ENCODE measurements at regions not wholly inside any gene's neighbourhood (a gene's known extent, or its start where the extent isn't known, plus 50 kb on each side); places are given as distances from the start of the nearest gene placed in this dataset.

GRCh38 chr13:90084684-90085290 lies 1262.7 kb upstream of the MIR17HG start:
- no peaks in the 10 kb centered on the region for H3K36me3 ChIP-seq
- 88 to 89% (median 88%) methylated on average over 1 of the region's 1 CpG for WGBS, 3 donors
- H3K9me3 ChIP-seq: no peaks in the 10 kb centered on the region
- no peaks in the 10 kb centered on the region for H3K27me3 ChIP-seq
- no peak for TF ChIP-seq EP300 (IDR thresholded peaks at IDR 0.05)
- no peak for TF ChIP-seq POLR2A (IDR thresholded peaks at IDR 0.05)
- TF ChIP-seq CTCF (IDR thresholded peaks at IDR 0.05): no peak
- DNase-seq: no peak
- H3K4me1 ChIP-seq (ENCODE audit: insufficient read depth): no peaks in the 10 kb centered on the region
- no peak overlapping the region for H3K4me3 ChIP-seq
- no peak overlapping the region for H3K27ac ChIP-seq
- intact Hi-C loops (cut with DNase I): no loop called here

- intact Hi-C loops (cut with DNase I): no loop called here
- no peaks in the 10 kb centered on the region for H3K9me3 ChIP-seq
- no peak overlapping the region for H3K27ac ChIP-seq
- TF ChIP-seq CTCF (IDR thresholded peaks at IDR 0.05) (no peak), EP300 (IDR thresholded peaks at IDR 0.05) (no peak), POLR2A (IDR thresholded peaks at IDR 0.05) (no peak)
- H3K4me3 ChIP-seq: no peak overlapping the region
- H3K4me1 ChIP-seq (ENCODE audit: insufficient read depth): no peaks in the 10 kb centered on the region
- no peaks in the 10 kb centered on the region for H3K27me3 ChIP-seq
- 92 to 97% (median 94%) methylated on average over 3 of the region's 3 CpGs for WGBS, 3 donors
- DNase-seq: no peak
- no peaks in the 10 kb centered on the region for H3K36me3 ChIP-seq
Observed at GRCh38 chr13:90089051-90089450, 1258.4 kb upstream of the MIR17HG start.

- H3K27me3 ChIP-seq: no peaks in the 10 kb centered on the region
- 20 to 47% (median 25%) methylated on average over 4 of the region's 4 CpGs for WGBS, 3 donors
- intact Hi-C loops (cut with DNase I): no loop called here
- H3K36me3 ChIP-seq: no peaks in the 10 kb centered on the region
- DNase-seq: no peak
- no peak for TF ChIP-seq EP300 (IDR thresholded peaks at IDR 0.05)
- no peak for TF ChIP-seq POLR2A (IDR thresholded peaks at IDR 0.05)
- TF ChIP-seq CTCF (IDR thresholded peaks at IDR 0.05): no peak
- no peak overlapping the region for H3K27ac ChIP-seq
- no peaks in the 10 kb centered on the region for H3K9me3 ChIP-seq
- H3K4me3 ChIP-seq: no peak overlapping the region
- H3K4me1 ChIP-seq (ENCODE audit: insufficient read depth): no peaks in the 10 kb centered on the region
Observed at GRCh38 chr13:90091611-90092010, 1255.9 kb upstream of the MIR17HG start.

GRCh38 chr13:90094357-90094756 lies 1253.1 kb upstream of the MIR17HG start:
- TF ChIP-seq CTCF (IDR thresholded peaks at IDR 0.05) (no peak), POLR2A (IDR thresholded peaks at IDR 0.05) (no peak)
- no peak overlapping the region for H3K27ac ChIP-seq
- H3K36me3 ChIP-seq: no peaks in the 10 kb centered on the region
- DNase-seq: no peak
- no peaks in the 10 kb centered on the region for H3K27me3 ChIP-seq
- no peaks in the 10 kb centered on the region for H3K9me3 ChIP-seq
- intact Hi-C loops (cut with DNase I): no loop called here
- H3K4me3 ChIP-seq: no peak overlapping the region
- 78 to 87% (median 83%) methylated on average over 2 of the region's 2 CpGs for WGBS, 3 donors
- no peaks in the 10 kb centered on the region for H3K4me1 ChIP-seq (ENCODE audit: insufficient read depth)

Data from ovary (tissue), 7 donors.